Activated CD8-positive, alpha-beta T cell treated with anti-CD3 and anti-CD28 coated beads, Interleukin-2, amount 10 ng/mL, durations not matched to agents 7 days and 5 days (primary cell): ENCODE measurements at regions not wholly inside any gene's neighbourhood (a gene's known extent, or its start where the extent isn't known, plus 50 kb on each side); places are given as distances from the start of the nearest gene placed in this dataset.

Source experiments
- ATAC-seq: fragments of 150-1000 bp; cut with Tn5 transposase; one replicate; pipeline ENCODE4 v1.10.0; 2021; ENCODE audit warnings: moderate library complexity
- CTCF ChIA-PET: fragments of 350-600 bp; sonication (Branson Sonifier 250); formaldehyde crosslinking; loops from one replicate; lab custom pipeline; 2021; ENCODE audit warnings: antibody characterized with exemption; lab: Charles Lee
- POLR2A ChIA-PET: fragments of 350-600 bp; sonication (Branson Sonifier 250); formaldehyde crosslinking; loops from one replicate; lab custom pipeline; 2021; ENCODE audit warnings: antibody characterized with exemption; lab: Charles Lee
- DNase-seq: peaks from one replicate; pipeline ENCODE4 v3.0.0-alpha.2; 2020
- H3K27ac Mint-ChIP-seq: one replicate; pipeline ENCODE4 v1.8.0; 2021; ENCODE audit warnings: mild to moderate bottlenecking, mixed read lengths
- H3K27me3 Mint-ChIP-seq: one replicate; pipeline ENCODE4 v1.8.0; 2021; ENCODE audit warnings: low read depth, mixed read lengths
- H3K36me3 Mint-ChIP-seq: one replicate; pipeline ENCODE4 v1.8.0; 2021; ENCODE audit warnings: low read depth, mixed read lengths
- H3K4me1 Mint-ChIP-seq: one replicate; pipeline ENCODE4 v1.8.0; 2021; ENCODE audit warnings: low read depth, mixed read lengths
- H3K4me3 Mint-ChIP-seq: one replicate; pipeline ENCODE4 v1.8.0; 2021; ENCODE audit warnings: mild to moderate bottlenecking, mixed read lengths
- H3K9me3 Mint-ChIP-seq: one replicate; pipeline ENCODE4 v1.8.0; 2022; ENCODE audit warnings: mixed read lengths; ENCODE audit not compliant: insufficient read depth

GRCh38 chr11:41609511-41609910, 150.1 kb upstream of the LRRC4C start:
- Mint-ChIP-seq H3K27me3 (no peaks in the 10 kb centered on the region), H3K4me3 (no peak overlapping the region), H3K36me3 (no peaks in the 10 kb centered on the region), H3K4me1 (no peaks in the 10 kb centered on the region), H3K9me3 (peaks cover 20% of the 10 kb centered on the region), H3K27ac (no peak overlapping the region)
- CTCF ChIA-PET = no interaction called here
- no peak for DNase-seq
- no peak for ATAC-seq
- POLR2A ChIA-PET = no interaction called here

- DNase-seq = no peak
- ChIA-PET POLR2A (no interaction called here), CTCF (no interaction called here)
- Mint-ChIP-seq H3K27me3 (no peaks in the 10 kb centered on the region), H3K36me3 (no peaks in the 10 kb centered on the region), H3K4me3 (no peak overlapping the region), H3K4me1 (no peaks in the 10 kb centered on the region), H3K27ac (no peak overlapping the region), H3K9me3 (peaks cover 31% of the 10 kb centered on the region)
- no peak for ATAC-seq
Measured at GRCh38 chr11:41612415-41612814, 153.0 kb upstream of the LRRC4C start.

- CTCF ChIA-PET = no interaction called here
- ATAC-seq = no peak
Measured at GRCh38 chr11:41613326-41613725, 153.9 kb upstream of the LRRC4C start.

GRCh38 chr11:41622707-41623359, 163.4 kb upstream of the LRRC4C start:
- ATAC-seq (no peak), DNase-seq (no peak)
- H3K27ac Mint-ChIP-seq = no peak overlapping the region
- H3K4me1 Mint-ChIP-seq = no peaks in the 10 kb centered on the region
- H3K4me3 Mint-ChIP-seq = no peak overlapping the region
- ChIA-PET CTCF (no interaction called here), POLR2A (no interaction called here)
- no peaks in the 10 kb centered on the region for H3K36me3 Mint-ChIP-seq
- peaks cover 27% of the 10 kb centered on the region for H3K9me3 Mint-ChIP-seq
- no peaks in the 10 kb centered on the region for H3K27me3 Mint-ChIP-seq

More at GRCh38 chr11:41613326-41613725, 153.9 kb upstream of the LRRC4C start:
- H3K27me3 Mint-ChIP-seq = no peaks in the 10 kb centered on the region
- no peaks in the 10 kb centered on the region for H3K4me1 Mint-ChIP-seq
- H3K36me3 Mint-ChIP-seq = no peaks in the 10 kb centered on the region
- no peak for DNase-seq
- no peak overlapping the region for H3K27ac Mint-ChIP-seq
- H3K4me3 Mint-ChIP-seq = no peak overlapping the region
- POLR2A ChIA-PET = no interaction called here
- peaks cover 27% of the 10 kb centered on the region for H3K9me3 Mint-ChIP-seq

- CTCF ChIA-PET = no interaction called here
Measured at GRCh38 chr11:41659985-41660384, 200.5 kb upstream of the LRRC4C start.

GRCh38 chr11:41660585-41660984, 201.1 kb upstream of the LRRC4C start:
- no peaks in the 10 kb centered on the region for H3K36me3 Mint-ChIP-seq
- H3K9me3 Mint-ChIP-seq = peaks cover 45% of the 10 kb centered on the region
- ChIA-PET POLR2A (no interaction called here), CTCF (no interaction called here)
- ATAC-seq (no peak), DNase-seq (no peak)
- H3K27me3 Mint-ChIP-seq = no peaks in the 10 kb centered on the region
- no peaks in the 10 kb centered on the region for H3K4me1 Mint-ChIP-seq
- H3K27ac Mint-ChIP-seq = no peak overlapping the region
- no peak overlapping the region for H3K4me3 Mint-ChIP-seq

More at GRCh38 chr11:41659985-41660384, 200.5 kb upstream of the LRRC4C start:
- POLR2A ChIA-PET = no interaction called here
- no peaks in the 10 kb centered on the region for H3K27me3 Mint-ChIP-seq
- H3K27ac Mint-ChIP-seq = no peak overlapping the region
- no peak for ATAC-seq
- H3K4me1 Mint-ChIP-seq = no peaks in the 10 kb centered on the region
- H3K9me3 Mint-ChIP-seq = peaks cover 50% of the 10 kb centered on the region
- no peak for DNase-seq
- no peaks in the 10 kb centered on the region for H3K36me3 Mint-ChIP-seq
- H3K4me3 Mint-ChIP-seq = no peak overlapping the region

GRCh38 chr11:41665441-41666360, 206.2 kb upstream of the LRRC4C start:
- no peaks in the 10 kb centered on the region for H3K4me1 Mint-ChIP-seq
- no peak overlapping the region for H3K4me3 Mint-ChIP-seq
- H3K9me3 Mint-ChIP-seq = peaks cover 51% of the 10 kb centered on the region
- CTCF ChIA-PET = no interaction called here
- no peaks in the 10 kb centered on the region for H3K36me3 Mint-ChIP-seq
- DNase-seq = no peak
- no peak for ATAC-seq
- H3K27me3 Mint-ChIP-seq = no peaks in the 10 kb centered on the region
- H3K27ac Mint-ChIP-seq = no peak overlapping the region
- POLR2A ChIA-PET = no interaction called here

- H3K36me3 Mint-ChIP-seq = no peaks in the 10 kb centered on the region
- ChIA-PET POLR2A (no interaction called here), CTCF (no interaction called here)
- H3K27ac Mint-ChIP-seq = no peak overlapping the region
- no peaks in the 10 kb centered on the region for H3K4me1 Mint-ChIP-seq
- peaks cover 46% of the 10 kb centered on the region for H3K9me3 Mint-ChIP-seq
- no peaks in the 10 kb centered on the region for H3K27me3 Mint-ChIP-seq
- no peak overlapping the region for H3K4me3 Mint-ChIP-seq
- DNase-seq (no peak), ATAC-seq (no peak)
Measured at GRCh38 chr11:41666951-41667653, 207.7 kb upstream of the LRRC4C start.

- ATAC-seq = no peak
- Mint-ChIP-seq H3K9me3 (peaks cover 7% of the 10 kb centered on the region), H3K27me3 (no peaks in the 10 kb centered on the region), H3K27ac (no peak overlapping the region), H3K4me3 (no peak overlapping the region), H3K4me1 (no peaks in the 10 kb centered on the region), H3K36me3 (no peaks in the 10 kb centered on the region)
- DNase-seq = no peak
- CTCF ChIA-PET = no interaction called here
- POLR2A ChIA-PET = no interaction called here
Measured at GRCh38 chr11:41675205-41675604, 215.8 kb upstream of the LRRC4C start.

- Mint-ChIP-seq H3K27me3 (no peaks in the 10 kb centered on the region), H3K4me3 (no peak overlapping the region), H3K27ac (no peak overlapping the region), H3K9me3 (peaks cover 30% of the 10 kb centered on the region), H3K4me1 (no peaks in the 10 kb centered on the region), H3K36me3 (no peaks in the 10 kb centered on the region)
- ATAC-seq = no peak
- ChIA-PET POLR2A (no interaction called here), CTCF (no interaction called here)
- no peak for DNase-seq
Measured at GRCh38 chr11:41713030-41713429, 253.6 kb upstream of the LRRC4C start.

- H3K27ac Mint-ChIP-seq = no peak overlapping the region
- H3K27me3 Mint-ChIP-seq = no peaks in the 10 kb centered on the region
- H3K9me3 Mint-ChIP-seq = peaks cover 34% of the 10 kb centered on the region
- CTCF ChIA-PET = no interaction called here
- POLR2A ChIA-PET = no interaction called here
- DNase-seq = no peak
- ATAC-seq = no peak
- no peaks in the 10 kb centered on the region for H3K36me3 Mint-ChIP-seq
- no peak overlapping the region for H3K4me3 Mint-ChIP-seq
- H3K4me1 Mint-ChIP-seq = no peaks in the 10 kb centered on the region
Measured at GRCh38 chr11:41714101-41714500, 254.6 kb upstream of the LRRC4C start.

GRCh38 chr11:41716862-41717261, 257.4 kb upstream of the LRRC4C start:
- H3K27me3 Mint-ChIP-seq = no peaks in the 10 kb centered on the region
- no peaks in the 10 kb centered on the region for H3K4me1 Mint-ChIP-seq
- POLR2A ChIA-PET = no interaction called here
- DNase-seq = no peak
- CTCF ChIA-PET = no interaction called here
- no peak for ATAC-seq
- no peaks in the 10 kb centered on the region for H3K36me3 Mint-ChIP-seq
- peaks cover 29% of the 10 kb centered on the region for H3K9me3 Mint-ChIP-seq
- no peak overlapping the region for H3K27ac Mint-ChIP-seq
- H3K4me3 Mint-ChIP-seq = no peak overlapping the region
